HPDE6-E6E7 (cell line): ENCODE measurements at regions not wholly inside any gene's neighbourhood (a gene's known extent, or its start where the extent isn't known, plus 50 kb on each side); places are given as distances from the start of the nearest gene placed in this dataset.

Experiments used
- DNase-seq: peaks from one replicate; pipeline ENCODE4 v3.0.0; 2011; ENCODE audit warnings: missing footprints; ENCODE audit errors: extremely low spot score

DNA sequence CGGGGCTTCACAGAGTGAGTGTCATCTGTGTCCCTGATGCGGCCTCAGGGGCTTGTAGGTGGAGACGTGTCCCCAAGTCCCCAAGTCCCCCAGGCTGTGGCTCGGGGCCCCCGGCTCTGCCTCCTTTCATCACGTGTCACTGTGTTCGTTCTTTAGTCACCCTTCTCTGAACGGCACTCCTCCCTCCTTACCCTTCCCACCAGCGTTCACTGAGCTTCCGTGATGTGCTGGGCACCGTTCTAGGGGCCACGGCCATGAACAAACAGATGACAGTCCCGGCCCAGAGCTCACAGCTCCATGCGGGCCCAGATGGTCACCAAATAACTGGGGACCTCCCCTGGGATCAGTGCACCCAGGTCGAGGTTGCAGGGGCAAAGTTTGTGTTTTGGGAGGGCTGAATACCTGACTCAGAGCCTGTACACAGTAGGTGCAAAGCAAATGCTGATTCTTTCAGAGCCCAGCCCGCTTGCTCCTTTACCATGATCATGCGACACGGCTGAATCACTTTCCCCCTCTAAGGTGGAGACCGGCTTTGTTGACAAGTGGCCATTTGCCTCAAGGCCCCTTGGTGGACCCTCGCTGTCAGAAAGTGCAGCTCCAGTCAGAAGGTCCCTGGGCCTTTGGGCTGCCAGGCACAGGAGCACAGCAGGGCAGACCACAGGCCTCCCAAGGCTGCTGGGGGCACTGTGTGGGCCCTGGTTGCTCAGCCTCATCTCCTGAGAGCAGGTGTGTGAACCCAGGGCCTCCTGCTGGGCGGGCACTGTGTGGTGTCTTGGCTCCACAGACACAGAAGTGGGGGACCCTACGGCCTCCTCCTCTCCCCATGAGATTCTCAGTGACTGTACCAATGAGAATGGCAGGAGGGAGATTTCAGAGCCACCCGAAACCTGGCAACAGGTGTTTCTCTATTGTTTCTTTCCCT is 592.5 kb downstream of the PTPRU start:
- DNase-seq: no peak

DNA sequence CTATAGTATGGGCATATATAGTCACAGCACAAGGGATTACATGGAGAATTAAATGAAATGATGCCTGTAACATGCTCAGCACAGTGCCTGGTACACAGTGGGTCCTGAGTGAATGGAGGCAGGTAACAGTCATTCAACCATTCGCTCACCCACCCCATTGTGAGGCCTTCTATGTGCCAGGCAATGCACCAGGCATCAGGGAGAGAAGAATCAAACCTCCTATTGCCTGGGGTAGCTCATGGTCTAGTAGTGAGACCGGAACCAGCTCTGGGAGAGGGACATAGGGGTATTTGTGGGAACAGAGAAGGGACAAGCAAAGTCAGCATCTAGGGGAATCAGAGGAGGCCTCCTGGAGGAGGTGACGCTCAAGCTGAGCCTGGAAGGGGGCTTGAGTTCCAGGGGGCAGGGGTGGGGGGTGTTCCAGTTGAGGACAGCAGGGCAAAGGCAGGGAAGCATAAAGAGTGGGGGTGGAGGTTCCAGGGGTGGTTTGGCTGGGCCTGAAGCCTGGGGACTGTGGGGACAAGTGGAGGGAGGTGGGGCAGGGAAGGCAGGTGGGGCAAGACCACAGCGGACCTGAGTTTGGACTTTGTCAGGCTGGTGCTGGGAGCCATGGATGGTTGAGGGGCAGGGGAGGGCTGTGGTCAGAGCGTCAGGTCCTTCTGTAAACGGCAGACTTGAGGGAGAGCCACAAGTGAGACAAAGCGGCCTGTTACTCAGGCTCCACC is 591.6 kb downstream of the PTPRU start:
- no peak for DNase-seq

DNA sequence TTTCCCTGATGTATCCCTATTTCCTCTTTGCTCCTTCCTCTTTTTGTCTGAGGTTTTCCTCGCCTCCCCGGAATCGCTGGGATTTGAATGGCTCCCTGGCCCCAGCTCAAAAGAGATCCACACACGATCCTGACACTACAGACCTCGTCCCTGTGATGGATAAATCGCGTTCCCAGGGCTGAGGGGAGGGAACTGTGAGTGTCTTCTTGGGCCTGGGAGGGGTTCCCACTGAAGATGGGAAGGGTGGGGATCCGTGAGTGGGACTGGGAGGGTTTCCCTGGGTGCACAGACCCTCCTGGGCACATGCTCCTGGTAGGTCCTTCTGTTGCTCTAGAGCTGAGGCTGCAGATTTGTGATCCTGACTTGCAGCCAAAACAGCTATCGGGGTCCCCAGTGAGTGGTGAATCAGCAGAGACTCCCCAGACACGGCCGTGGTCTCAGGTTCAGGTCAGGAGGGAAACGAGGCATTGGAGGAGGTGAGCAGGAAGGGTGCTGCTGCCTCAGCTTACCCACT is 591.0 kb downstream of the PTPRU start:
- no peak for DNase-seq

DNA sequence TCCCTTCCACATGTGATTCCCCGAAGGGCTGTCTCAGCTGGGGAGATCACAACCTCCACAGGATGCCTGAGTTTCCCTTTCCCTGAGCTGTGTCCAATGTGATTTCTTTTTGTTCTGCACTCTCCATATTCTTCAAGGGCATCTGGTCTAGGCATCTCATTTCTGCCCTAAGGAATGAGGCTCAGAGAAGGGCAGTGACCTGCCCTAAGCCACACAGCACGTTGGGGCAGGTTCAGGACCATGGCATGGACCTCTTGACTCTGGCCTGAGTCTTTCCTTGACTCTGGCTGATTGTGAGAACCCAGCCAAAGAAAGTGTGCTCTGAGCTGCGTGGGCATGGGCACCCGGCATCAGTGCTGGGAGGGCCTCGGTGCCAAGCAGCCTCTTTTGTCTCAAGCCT is 590.3 kb downstream of the PTPRU start:
- no peak for DNase-seq

DNA sequence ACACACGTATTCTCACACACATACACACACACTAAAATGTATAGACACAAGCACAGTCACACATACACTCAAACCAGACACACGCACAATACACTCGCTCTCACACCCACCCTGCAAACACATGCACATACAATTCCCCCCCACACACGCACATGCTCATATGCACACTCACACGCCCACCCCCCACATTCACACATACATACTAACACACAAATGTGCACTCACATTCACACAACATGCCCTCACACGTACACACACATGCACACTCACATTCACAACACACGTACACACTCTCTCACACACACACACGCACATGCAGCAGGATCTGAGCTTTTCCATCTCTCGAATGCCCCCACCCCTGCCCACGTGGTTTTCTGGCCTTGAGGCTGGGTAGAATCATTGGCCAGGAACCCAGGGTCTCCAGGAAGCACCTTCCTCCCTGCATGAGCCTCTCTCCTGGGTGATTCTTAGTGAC is 589.7 kb downstream of the PTPRU start:
- DNase-seq: no peak

DNA sequence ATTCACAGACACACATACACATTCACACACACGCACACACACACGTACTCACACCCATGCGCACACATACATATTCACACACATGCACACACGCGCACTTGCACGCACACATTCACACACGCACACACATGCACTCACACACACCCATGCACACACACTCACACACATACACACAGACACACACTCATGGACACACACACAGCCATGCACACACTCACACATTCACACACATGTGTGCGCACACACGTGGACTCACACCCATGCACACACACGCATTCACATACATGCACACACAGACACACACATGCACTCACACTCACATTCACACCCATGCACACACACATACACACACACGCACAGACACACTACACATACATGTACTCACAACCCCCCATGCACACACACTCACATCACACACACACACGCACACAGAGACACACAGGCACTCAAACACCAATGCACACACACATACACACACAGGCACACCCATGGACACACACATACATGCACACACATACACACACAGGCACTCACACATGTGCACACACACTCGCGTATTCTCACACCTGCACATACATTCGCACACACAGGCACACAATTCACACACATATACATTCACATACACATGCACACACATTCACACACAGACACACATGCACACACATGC is 589.1 kb downstream of the PTPRU start:
- no peak for DNase-seq

DNA sequence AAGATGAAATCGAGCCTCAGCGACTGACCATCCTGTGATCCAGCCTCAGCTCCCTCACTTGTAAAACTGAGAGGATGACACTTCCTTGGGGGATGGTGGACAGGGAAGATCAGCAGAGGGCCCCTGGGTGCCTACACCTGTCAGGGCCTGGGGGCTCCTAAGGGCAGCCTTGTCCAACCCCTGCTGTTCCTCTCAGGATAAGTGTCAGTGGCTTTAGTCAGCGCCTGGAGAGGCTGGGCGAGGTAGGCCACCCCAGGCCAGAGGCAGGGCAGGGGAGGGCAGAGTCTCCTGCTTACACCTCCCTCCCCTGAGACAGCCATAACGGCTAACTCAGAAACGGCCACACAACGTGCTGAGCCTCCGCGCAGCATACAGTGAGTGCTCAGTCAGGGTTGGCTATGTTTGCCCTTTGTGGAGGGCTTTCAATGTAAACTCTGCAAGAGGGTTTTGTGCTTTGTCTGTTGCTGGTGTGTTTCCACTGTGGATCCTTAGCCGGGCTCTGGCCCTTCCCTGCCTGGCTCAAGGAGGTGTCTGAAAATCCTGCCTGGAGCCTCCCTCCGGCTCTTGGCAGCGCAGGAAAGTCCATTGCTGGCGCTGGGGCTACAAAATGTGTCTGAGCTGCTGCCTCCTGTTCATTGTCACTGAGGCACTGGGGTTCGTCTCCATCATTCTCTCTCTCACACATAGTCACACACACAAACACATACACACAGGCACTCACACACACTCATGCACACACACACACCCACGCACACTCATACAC is 588.4 kb downstream of the PTPRU start:
- no peak for DNase-seq

DNA sequence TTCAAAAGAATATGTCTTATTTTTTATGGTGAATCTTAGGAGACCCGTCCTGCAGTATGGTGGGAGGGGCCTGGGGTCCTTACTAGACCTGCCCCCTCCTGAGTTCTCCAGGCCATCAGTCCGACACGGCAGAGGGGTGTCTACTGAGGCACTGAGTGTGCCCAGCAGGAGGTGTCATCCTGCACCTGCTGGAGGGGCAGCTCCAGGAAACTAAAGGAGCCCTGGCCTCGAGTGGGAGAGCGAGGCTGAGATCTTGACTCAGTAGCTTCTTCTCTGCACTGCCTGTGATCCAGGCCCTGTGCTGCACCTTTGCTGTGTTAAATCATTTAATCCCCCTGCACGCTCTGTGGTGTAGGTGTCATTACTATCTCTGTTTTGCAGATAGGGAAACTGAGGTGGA is 587.7 kb downstream of the PTPRU start:
- no peak for DNase-seq

DNA sequence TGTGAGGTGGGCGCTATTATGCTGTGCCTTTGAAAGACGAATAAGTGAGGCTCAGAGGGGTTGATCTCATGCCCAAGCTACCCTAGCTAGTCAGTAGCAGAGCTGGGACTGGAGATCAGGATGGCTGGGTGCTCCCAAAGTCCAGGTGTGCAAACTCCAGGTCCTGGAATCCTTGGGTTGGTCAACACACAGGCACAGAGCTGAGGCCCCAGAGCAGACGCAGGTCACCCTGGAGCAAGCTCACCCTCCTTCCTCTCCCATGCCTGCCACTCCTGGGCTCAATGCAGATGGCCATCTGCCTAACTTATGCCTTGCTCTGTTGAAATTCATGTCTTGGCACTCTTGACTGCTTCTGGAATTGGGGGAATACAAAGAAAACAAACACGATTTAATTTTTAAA is 587.2 kb downstream of the PTPRU start:
- no peak for DNase-seq

DNA sequence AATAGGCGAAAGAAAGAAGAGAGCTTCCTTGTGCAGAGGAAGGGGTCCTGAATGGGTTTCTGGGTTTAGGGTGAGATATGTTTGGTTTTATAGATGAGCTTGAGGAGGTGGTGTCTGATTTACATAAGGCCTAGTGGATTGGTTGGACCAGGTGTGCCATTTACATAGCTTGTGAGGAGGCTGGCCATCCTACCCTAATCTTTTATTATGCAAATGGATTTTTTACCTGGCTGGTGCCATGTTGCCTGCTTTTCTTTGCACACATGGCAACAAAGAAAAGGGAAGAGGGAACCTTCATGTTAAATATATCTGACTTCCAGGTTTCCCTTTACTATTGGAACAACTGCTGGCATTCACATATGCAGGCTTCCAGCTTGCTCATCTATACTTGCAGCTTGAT is 585.3 kb downstream of the PTPRU start:
- DNase-seq: no peak

DNA sequence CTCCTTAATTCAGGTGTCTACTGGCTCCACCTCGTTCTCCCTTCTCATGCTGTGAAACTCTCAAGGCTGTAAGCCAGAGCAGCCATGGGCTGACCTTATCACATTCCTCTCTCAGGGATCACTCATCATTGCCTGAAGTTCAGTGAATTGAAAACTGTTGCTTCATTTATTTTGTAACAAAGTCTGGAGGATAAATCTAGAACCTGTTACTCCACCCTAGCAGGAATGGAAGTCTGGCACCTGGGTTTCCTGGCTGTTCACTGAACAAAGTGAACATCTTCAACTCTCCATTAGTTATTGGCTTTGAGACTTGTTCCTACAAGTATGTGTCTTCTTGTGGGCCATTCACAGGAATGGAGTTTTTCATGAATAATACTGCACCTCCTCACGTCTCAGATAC is 584.1 kb downstream of the PTPRU start:
- no peak for DNase-seq

DNA sequence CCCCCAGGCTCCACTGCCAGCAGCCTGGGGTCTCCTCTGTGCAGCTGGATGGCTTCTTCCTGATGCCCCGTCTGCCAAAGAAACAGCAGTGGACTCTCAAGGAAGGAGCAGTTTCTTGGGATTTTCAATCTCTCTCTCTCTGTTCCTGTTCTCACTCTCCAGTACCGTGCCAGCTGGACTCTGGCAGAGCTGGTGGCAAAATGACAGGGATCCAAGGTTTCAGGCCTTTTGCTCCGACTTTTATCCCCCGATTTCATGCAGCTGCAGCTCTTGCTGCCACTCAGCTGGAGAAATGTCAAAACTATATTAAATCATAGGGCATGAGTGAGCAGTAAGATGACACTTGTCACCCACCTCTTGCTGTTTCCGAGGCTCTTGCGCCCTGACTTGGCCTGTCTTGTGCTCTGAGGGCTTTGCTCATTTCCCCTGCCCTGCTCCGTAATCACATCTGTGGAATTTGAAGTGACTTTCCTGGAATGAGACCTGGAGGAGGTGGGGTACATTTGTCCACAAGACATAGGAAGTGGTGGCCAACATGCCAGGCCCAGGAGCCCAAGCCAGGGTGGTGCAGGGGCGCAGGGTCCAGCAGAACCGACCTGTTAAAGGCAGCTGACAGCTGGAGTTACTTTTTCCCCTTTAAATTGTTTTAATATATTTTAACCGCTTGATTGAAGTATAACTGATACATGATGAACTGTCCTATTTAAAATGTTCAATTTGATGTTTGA is 576.2 kb downstream of the PTPRU start:
- DNase-seq: no peak

DNA sequence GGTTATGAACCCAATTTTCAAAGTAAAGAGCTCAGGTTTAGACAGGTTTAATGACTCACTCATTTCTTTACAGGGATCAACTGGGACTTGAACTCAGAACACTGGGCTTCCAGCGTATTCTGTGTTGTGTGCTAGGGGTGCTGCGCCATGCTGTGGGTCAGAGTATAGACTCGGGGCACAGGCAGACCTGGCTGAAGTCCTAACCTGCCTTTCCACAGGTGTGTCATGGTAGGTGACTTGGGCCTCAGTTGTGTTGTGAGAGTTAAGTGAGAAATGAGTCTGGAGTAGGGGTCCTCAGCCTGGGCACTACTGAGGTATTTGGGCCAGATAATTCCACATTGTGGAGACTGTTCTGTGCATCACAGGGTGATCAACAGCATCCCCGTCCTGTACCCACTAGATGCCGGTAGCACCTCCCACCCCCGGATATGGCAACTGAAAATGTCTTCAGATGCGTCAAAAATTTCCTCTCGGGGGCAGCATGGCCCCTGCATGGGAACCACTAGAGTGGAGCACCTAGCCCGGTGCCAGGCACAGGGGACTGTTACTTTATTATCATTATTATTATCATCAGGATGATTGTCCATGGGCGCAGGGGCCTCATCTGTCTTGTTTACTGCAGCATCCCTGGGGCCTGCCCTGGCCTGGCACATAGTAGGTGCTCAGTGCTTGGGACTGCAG is 575.5 kb downstream of the PTPRU start:
- no peak for DNase-seq

DNA sequence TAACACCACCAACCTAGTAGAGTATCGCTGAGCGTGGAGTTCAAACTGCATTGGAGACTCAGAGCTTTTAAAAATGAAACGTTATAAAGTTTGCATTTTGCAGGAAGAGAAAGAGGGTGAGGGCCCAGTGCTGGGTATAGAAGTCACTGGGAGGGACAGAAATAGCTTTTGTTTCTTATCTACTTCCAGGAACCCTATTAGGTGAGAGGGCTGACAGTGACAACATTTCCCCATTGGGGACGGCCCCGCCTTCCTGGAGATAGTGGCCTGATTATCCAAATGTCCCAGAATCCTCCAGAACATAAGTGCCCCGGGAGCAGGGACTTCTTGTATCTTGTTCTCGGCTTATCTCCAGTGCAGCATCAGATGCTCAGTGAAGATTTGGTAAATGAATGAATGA is 574.9 kb downstream of the PTPRU start:
- no peak for DNase-seq

DNA sequence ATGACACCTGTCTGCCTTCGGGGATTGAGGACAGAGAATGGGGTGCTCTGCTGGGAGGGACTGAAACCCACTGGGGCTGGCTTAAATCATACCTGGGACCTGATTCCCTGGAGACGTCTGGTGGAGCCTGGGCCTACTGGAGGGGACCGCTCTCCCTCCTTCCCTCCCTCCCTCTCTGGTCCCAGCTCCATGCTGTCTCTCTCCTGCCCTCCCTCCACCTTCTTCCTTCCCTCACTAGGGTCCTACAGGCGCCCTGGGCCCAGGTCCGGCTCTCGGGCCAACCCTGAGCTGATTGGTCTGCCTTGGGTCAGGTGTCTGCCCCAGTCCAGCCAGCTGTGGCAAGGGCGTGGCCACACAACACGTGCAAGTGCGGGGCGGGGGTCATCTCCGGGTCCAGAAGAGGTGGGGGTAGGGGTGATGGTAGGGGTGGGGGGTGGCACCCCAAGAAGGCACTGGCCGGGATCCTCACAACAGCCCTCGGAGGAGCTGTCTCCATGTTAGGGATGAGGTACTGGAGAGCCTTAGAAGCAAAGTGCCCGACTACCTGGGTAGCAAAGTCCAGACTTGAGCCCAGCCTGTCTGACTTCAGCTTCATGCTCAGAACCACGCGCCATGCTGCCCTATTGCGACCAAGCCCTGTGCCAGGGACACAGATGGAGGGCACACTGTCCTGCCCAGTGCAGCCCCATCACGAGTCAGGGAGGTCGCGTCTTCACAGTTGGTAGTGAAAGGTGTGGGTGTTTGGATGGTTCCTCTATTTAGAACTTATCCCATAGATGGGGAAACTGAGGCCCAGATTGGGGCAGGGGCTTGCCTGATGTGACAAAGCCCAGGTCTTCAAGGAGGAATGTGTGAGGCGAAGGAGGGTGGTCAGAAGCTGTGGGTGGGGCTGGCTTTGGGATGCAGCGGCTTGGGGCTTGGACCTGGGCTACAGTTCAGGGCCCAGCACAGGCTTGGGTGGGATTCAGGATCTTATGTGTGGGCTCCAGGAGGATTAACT is 574.1 kb downstream of the PTPRU start:
- DNase-seq: no peak

DNA sequence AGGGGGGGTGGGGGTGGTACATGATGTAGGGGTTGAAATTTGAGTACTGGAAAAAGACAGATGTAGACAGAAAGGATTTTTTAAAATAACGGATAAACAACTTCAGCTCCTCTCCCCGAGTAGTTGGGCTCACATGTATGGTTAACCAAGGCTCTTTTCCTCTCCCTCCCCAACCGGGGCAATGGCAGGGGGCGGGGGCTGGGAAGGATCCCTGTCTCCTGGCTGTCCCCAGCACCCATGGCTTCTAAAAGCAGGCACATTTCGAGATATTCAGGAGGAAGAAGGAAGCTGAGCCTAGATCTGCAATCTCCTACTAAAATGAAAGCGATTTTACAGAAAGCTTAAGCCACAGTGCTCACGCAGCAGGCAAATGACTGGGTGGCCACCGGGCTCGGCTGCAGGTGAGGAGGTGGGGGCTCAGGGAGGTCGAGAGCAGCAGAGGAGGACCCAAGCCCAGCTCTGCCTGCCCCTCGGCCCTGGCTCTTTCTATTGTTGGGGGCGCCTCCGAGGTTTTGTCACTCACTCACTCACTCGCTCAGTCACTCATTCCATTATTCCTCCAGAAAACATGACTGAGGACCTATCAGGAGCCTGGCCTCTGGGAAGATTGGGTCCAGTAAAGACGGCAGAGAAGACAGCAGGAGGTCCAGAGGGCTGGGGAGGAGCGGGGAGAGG is 573.3 kb downstream of the PTPRU start:
- no peak for DNase-seq

DNA sequence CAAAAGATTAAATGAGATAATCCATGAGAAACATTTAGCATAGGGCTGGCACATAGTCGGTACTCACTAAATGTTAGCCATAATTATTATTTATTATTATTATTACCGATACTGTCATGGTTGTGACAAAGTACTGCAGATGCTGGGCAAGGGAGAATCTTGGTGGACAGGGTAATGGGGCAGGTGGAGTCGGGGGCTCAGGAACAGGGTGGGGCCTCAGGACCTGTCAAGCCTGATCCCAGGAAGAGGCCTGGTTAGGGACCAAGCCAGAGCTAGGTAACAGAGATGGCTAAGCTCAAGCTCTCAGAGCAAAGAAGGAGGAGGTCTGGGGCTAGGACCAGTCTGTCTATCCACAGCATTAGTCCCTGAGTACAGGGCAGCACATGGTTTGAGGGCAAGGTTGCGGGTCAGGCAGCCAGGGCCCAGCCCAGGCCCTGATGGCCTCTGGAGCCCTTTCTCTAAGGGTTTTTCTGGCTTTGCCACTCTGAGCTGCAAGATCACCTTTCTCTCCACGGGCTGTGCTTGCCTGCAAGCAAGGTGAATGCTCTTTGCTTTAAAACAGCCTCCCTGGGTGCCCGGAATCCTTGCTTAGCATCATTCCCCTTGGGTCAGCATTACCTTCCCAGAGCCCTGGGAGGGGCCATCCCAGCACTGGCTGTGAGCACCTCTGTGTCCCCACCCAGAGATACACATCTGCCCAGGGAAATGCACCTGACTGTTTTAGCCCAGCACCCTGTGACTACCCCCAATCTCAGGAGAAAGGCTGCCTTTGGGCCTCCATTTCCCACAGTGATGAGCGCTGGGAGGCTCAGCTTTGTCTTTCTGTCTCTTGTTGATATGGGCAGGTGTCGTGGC is 572.0 kb downstream of the PTPRU start:
- no peak for DNase-seq
